ENCODE measurements at regions not wholly inside any gene's neighbourhood (a gene's known extent, or its start where the extent isn't known, plus 50 kb on each side); places are given as distances from the start of the nearest gene placed in this dataset.
"Not testable (repeated sequence)": the region's sequence is repeated elsewhere in the genome, so short reads cannot be mapped to it uniquely, and the experiment has no call there.

- DNase-seq (ENCODE audit: low spot score), result no peak
Observed at GRCh38 chr2:16363581-16363980, 302.1 kb downstream of the CYRIA start.

DNA sequence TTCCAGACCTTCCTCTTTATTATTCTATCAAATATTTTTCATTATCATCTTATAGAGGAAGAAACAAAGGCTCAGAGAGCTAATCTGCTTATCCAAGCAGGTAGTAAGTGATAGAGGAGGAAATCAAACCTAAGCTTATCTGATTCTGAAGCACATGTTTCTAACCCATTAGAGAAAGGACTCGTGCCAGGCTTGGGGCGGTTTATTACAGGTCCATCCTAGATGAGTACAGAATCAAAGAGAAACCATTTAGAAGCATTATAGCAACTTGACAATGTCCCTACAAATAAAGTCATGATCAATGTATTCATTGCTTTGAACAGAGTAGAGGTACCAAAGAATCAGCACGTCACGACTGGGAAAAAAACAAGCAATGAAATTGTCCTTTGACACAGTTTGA, 303.0 kb downstream of the CYRIA start:
- DNase-seq (ENCODE audit: low spot score), result no peak

DNA sequence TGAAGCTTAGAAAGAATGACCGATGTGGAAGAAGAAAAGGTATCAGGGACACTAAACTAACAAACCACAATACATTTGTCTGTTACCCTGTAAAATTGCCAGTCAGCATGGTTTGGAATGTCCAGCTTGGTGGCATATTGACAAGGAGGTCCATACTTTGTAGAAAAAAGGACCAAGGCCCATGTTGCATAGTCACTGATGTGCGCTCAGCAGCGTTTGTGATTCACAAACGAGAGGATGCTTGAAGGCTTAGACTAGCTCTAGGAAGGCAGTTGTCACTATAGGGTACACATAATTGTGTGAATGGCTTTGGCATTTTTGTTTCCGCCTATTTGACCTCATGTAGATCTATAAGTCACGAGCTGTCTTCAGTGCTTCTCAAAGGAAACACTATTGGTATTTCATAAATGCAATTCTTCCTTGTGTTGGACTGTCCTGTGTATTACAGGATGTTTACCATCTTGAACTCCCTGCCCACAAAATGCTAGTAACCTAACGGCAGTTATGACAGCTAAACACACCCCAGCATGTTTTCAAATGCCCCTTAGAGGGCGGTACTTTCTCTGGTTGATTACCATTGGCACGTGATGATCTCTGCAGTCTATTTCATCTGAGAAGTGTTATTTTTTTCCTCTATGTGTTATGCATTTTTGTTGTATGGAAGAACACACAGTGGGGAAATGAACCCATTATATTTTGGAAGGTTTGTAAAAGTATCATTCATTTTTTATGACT, 304.2 kb downstream of the CYRIA start:
- no peak for DNase-seq (ENCODE audit: low spot score)

GRCh38 chr2:16359961-16360360, 305.7 kb downstream of the CYRIA start:
- DNase-seq (ENCODE audit: low spot score), result no peak

GRCh38 chr2:16357188-16357587, 308.4 kb downstream of the CYRIA start:
- no peak for DNase-seq (ENCODE audit: low spot score)

DNA sequence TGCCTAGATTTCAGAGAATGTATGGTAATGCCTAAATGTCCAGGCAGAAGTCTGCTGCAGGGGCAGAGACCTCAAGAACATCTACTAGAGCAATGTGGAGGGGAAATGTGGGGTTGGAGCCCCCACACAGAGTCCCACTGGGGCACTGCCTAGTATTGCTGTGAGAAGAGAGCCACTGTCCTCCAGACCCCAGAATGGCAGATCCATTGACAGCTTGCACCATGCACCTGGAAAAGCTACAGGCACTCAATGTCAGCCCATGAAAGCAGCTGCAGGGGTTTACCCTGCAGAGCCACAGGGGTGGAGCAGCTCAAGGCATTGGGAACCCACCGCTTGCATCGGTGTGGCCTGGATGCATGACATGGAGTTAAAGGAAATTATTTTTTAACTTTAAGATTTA, 314.1 kb downstream of the CYRIA start:
- no peak for DNase-seq (ENCODE audit: low spot score)

GRCh38 chr2:16351137-16351536, 314.5 kb downstream of the CYRIA start:
- DNase-seq (ENCODE audit: low spot score), result no peak

GRCh38 chr2:16350211-16350610, 315.4 kb downstream of the CYRIA start:
- DNase-seq (ENCODE audit: low spot score), result no peak

GRCh38 chr2:16349811-16350210, 315.8 kb downstream of the CYRIA start:
- DNase-seq (ENCODE audit: low spot score), result no peak

DNA sequence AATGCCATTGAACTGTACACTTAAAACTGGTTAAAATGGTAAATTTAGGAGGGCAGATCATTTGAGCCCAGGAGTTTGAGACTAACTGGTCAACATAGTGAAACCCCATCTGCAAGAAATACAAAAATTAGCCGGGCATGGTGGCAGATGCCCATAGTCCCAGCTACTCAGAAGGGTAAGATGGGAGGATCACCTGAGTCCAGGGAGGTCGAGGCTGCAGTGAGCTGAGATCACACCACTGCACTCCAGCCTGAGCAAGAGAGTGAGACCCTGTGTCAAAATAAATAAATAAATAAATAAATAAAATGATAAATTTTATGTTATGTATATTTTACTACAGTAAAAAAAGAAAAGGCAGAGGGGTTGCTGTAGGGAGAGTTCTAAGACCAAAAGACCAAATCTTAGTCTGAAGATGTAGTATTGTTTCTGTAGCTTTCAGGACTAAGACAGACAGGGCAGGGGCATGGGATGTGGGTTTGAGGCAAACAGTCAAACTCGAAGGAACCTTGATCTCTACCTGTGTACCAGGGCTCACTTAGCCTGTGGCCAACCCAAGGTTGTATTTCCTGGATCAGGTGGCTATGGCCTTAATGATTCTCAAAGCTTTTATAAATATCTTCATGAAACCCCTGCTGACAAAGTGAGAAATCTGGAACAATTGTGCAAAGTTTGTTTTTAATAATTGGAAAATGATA, 316.7 kb downstream of the CYRIA start:
- no peak for DNase-seq (ENCODE audit: low spot score)

- DNase-seq (ENCODE audit: low spot score), result no peak
Observed at GRCh38 chr2:16346671-16347070, 319.0 kb downstream of the CYRIA start.

- DNase-seq (ENCODE audit: low spot score), result not testable (repeated sequence)
Observed at GRCh38 chr2:16345231-16345630, 320.4 kb downstream of the CYRIA start.

DNA sequence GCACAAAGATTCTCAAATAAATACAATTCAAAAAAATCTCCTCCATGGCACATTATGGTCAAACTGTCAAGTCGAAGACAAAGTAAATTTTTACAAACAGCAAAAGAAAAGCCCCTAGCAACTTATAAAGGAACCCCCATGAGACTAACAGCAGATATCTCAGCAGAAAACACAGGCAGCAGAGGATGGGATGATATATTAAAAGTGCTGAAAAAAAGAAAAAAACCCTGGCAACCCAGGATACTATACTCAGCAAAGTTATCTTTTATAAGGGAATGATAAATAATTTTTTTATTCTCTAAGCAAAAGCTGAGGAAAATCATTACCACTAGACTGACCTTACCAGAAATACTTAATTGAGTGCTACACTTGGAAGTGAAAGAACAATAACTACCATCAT, 326.4 kb downstream of the CYRIA start:
- DNase-seq (ENCODE audit: low spot score), result no peak

DNA sequence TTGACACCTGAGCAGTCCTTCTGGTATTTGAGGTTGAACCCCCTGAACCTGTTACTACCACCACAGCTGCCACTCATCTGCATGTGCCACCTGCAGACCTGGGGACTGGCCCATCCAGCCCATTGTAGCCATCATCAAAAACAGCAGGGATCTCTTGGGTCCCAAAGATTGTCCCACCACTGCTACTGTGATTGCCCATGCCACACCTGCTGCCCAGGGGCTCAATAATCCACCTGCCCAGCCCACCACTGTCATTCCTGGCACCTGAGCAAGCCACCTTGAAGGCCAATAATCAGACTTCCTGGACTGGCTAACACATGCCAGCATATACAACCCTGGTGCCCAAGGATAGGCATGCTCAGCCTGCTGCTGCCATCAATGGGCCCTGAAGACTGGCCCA, 327.6 kb downstream of the CYRIA start:
- DNase-seq (ENCODE audit: low spot score), result no peak

DNA sequence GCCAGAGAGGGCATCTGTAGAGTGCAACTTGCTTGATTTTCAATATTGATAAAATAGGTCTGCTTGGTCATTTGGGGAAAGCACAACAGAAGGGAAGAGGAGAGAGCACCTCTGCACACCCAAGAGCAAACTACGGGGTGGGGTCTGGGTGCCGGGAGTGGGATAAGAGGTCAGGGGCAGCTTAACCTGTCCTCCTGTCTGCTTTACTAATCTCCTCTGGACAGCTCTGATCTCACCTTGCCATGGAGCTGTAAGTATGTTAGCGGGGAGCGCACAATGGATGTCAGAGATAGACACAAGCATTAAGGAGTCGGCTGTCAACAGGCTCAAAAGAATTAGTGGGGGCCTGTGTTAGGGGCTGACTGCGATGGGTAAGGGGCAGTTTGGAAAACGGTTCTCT, 328.7 kb downstream of the CYRIA start:
- no peak for DNase-seq (ENCODE audit: low spot score)

DNA sequence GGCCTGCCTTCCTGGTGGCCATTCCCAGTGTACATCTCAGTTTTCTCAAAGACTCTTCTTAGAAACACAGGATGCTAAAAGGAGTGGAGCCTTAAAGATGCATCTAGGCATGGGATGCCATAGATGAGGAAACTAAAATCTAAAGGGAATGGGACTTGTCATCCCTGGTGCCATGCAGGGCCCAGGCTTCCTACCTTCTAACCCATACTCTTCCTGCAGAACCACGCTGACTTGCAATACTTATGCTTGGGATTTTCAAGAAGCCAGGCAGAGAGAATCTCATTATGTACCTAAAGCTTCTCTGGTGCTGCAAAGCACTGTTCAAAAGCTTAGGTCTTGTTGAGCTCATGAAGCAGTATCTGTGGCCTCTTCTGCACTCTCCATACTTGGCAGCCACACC, 329.1 kb downstream of the CYRIA start:
- DNase-seq (ENCODE audit: low spot score), result no peak

- no peak for DNase-seq (ENCODE audit: low spot score)
Observed at GRCh38 chr2:16335947-16336346, 329.7 kb downstream of the CYRIA start.

- DNase-seq (ENCODE audit: low spot score), result no peak
Observed at GRCh38 chr2:16335604-16335930, 330.1 kb downstream of the CYRIA start.

GRCh38 chr2:16334886-16335603, 330.6 kb downstream of the CYRIA start:
- DNase-seq (ENCODE audit: low spot score), result no peak

- no peak for DNase-seq (ENCODE audit: low spot score)
Observed at GRCh38 chr2:16334366-16334765, 331.3 kb downstream of the CYRIA start.

- no peak for DNase-seq (ENCODE audit: low spot score)
Observed at GRCh38 chr2:16333681-16334080, 332.0 kb downstream of the CYRIA start.

DNA sequence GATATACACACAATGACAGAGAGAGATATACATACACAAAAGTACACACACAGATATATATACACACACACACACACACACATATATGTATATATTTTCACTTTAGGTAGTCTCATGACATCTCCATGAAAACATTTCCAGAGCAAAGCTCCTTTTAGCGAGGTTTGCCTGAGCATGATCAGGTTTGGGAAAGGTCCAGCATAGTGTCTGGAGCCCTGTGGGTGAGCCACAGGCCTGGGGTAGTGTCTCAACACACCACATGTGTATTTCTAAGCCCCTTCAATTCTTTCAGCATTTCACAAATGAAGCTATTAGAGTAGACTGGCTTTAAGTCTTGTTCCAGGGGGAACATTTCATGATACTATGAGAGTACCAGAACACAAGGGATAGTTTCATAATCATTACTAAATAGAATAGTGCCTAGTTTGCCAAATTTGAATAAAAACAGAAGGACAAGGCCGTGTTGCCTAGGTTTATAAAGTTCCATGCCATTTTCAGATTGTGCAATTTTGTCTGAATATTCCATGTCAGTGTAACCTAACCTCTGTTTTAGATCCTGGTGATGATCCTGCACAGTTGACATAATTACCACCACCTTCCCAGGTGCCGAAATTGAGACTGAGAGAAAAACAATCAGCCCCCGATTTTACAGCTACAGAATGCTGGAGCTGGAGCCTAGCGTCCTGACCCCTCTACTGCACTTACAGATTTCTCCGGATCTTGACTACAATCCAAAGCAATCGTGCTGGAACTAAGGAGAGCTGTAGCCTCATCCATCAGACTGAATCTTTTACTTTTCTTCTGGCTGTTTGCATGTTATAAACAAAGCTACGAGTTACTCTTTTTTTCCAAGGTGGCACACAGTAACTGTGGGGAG, 332.7 kb downstream of the CYRIA start:
- DNase-seq (ENCODE audit: low spot score), result no peak
